Fibroblast of lung (primary cell): ENCODE measurements at regions not wholly inside any gene's neighbourhood (a gene's known extent, or its start where the extent isn't known, plus 50 kb on each side); places are given as distances from the start of the nearest gene placed in this dataset.

Experiments used
- DNase-seq, 2 donors: peaks; one replicate each; pipeline versions ENCODE4 v3.0.0 to v3.0.0-alpha.2; 2010; ENCODE audit warnings: low read depth in 2 of 2
- H2AFZ ChIP-seq: 2 replicates; pipeline ENCODE4 v1.5.1; 2012; ENCODE audit warnings: low read length, control low read depth, inconsistent platforms
- H3K27ac ChIP-seq: 2 replicates; pipeline ENCODE4 v1.5.1; 2011; ENCODE audit warnings: low read length, control low read depth; ENCODE audit not compliant: insufficient read depth
- H3K27me3 ChIP-seq: 2 replicates; pipeline ENCODE4 v1.5.1; 2011; ENCODE audit warnings: mild to moderate bottlenecking, low read length; ENCODE audit not compliant: control insufficient read depth, insufficient read depth
- H3K36me3 ChIP-seq: 2 replicates; pipeline ENCODE4 v1.5.1; 2011; ENCODE audit warnings: low read length; ENCODE audit not compliant: control insufficient read depth, insufficient read depth
- H3K4me1 ChIP-seq: 2 replicates; pipeline ENCODE4 v1.5.1; 2011; ENCODE audit warnings: low read length; ENCODE audit not compliant: control insufficient read depth, insufficient read depth; ENCODE audit errors: extremely low read depth
- H3K4me2 ChIP-seq: 2 replicates; pipeline ENCODE4 v1.5.1; 2011; ENCODE audit warnings: low read length, control low read depth; ENCODE audit not compliant: insufficient read depth; ENCODE audit errors: extremely low read depth
- H3K4me3 ChIP-seq, 4 experiments: fragments of 200-600 bp in 1 of 4; sonication (generic) in 1 of 4; replicated peaks in 1 of 4; 2 replicates each; pipeline ENCODE4 v1.5.1; 2011 to 2016; ENCODE audit warnings: low read length in 4 of 4, low read depth in 3 of 4, mild to moderate bottlenecking in 3 of 4, control low read depth in 2 of 4, inconsistent platforms in 1 of 4, mixed read lengths in 1 of 4; ENCODE audit not compliant: insufficient read depth in 1 of 4; ENCODE audit errors: control extremely low read depth in 1 of 4
- H3K79me2 ChIP-seq: 2 replicates; pipeline ENCODE4 v1.5.1; 2012; ENCODE audit warnings: mild to moderate bottlenecking, low read length, inconsistent platforms; ENCODE audit not compliant: control insufficient read depth, insufficient read depth
- H3K9ac ChIP-seq: 2 replicates; pipeline ENCODE4 v1.5.1; 2011; ENCODE audit warnings: mild to moderate bottlenecking, low read length, control low read depth; ENCODE audit not compliant: insufficient read depth
- H3K9me3 ChIP-seq: 2 replicates; pipeline ENCODE4 v1.5.1; 2012; ENCODE audit warnings: low read depth, low read length; ENCODE audit not compliant: control insufficient read depth, insufficient read depth
- H4K20me1 ChIP-seq: 2 replicates; pipeline ENCODE4 v1.5.1; 2011; ENCODE audit warnings: low read length; ENCODE audit not compliant: control insufficient read depth, insufficient read depth; ENCODE audit errors: extremely low read depth
- EZH2 ChIP-seq: IDR thresholded peaks from 2 replicates; pipeline ENCODE4 v1.5.1; 2012; ENCODE audit warnings: low read length, control low read depth, mild to moderate bottlenecking; ENCODE audit errors: missing control alignments
- TF ChIP-seq, protein P1 (sequence below), 2 donors: IDR thresholded peaks in 1 of 2; conservative IDR thresholded peaks in 1 of 2; 1 replicate in 1 of 2; 2 replicates in 1 of 2; pipeline ENCODE4 v1.5.1; 2011 to 2012; ENCODE audit warnings: low read length in 2 of 2, control low read depth in 1 of 2, inconsistent platforms in 1 of 2, low read depth in 1 of 2, mild to moderate bottlenecking in 1 of 2

- H3K4me3 ChIP-seq: no peak overlapping the region
- no peaks in the 10 kb centered on the region for H3K4me1 ChIP-seq
- no peaks in the 10 kb centered on the region for H3K9me3 ChIP-seq
- H4K20me1 ChIP-seq: no peaks in the 10 kb centered on the region
- no peak overlapping the region for H3K27ac ChIP-seq
- no peak overlapping the region for H3K9ac ChIP-seq
- no peak overlapping the region for H2AFZ ChIP-seq
- no peaks in the 10 kb centered on the region for H3K27me3 ChIP-seq
- TF ChIP-seq, protein P1, sequence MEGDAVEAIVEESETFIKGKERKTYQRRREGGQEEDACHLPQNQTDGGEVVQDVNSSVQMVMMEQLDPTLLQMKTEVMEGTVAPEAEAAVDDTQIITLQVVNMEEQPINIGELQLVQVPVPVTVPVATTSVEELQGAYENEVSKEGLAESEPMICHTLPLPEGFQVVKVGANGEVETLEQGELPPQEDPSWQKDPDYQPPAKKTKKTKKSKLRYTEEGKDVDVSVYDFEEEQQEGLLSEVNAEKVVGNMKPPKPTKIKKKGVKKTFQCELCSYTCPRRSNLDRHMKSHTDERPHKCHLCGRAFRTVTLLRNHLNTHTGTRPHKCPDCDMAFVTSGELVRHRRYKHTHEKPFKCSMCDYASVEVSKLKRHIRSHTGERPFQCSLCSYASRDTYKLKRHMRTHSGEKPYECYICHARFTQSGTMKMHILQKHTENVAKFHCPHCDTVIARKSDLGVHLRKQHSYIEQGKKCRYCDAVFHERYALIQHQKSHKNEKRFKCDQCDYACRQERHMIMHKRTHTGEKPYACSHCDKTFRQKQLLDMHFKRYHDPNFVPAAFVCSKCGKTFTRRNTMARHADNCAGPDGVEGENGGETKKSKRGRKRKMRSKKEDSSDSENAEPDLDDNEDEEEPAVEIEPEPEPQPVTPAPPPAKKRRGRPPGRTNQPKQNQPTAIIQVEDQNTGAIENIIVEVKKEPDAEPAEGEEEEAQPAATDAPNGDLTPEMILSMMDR (conservative IDR thresholded peaks at IDR 0.05 in 1 of 2, IDR thresholded peaks at IDR 0.05 in 1 of 2; ENCODE audit: low read depth in 1 of 2, low read length in 2 of 2): no peak
- no peak for TF ChIP-seq EZH2
- H3K4me2 ChIP-seq: no peak overlapping the region
- no peaks in the 10 kb centered on the region for H3K79me2 ChIP-seq
- no peak for DNase-seq
- H3K36me3 ChIP-seq: no peaks in the 10 kb centered on the region
Observed at GRCh38 chr20:40329321-40329720, 359.7 kb downstream of the MAFB start.

GRCh38 chr20:40326784-40327183, 362.3 kb downstream of the MAFB start:
- no peak overlapping the region for H3K9ac ChIP-seq
- no peak overlapping the region for H2AFZ ChIP-seq
- H3K27ac ChIP-seq: no peak overlapping the region
- no peaks in the 10 kb centered on the region for H3K79me2 ChIP-seq
- H3K36me3 ChIP-seq: no peaks in the 10 kb centered on the region
- H3K27me3 ChIP-seq: no peaks in the 10 kb centered on the region
- no peaks in the 10 kb centered on the region for H3K4me1 ChIP-seq
- DNase-seq: no peak
- H3K4me2 ChIP-seq: no peak overlapping the region
- no peaks in the 10 kb centered on the region for H4K20me1 ChIP-seq
- no peaks in the 10 kb centered on the region for H3K9me3 ChIP-seq
- H3K4me3 ChIP-seq: no peak overlapping the region
- TF ChIP-seq, protein P1 (conservative IDR thresholded peaks at IDR 0.05 in 1 of 2, IDR thresholded peaks at IDR 0.05 in 1 of 2; ENCODE audit: low read depth in 1 of 2, low read length in 2 of 2): no peak
- TF ChIP-seq EZH2: no peak

DNA sequence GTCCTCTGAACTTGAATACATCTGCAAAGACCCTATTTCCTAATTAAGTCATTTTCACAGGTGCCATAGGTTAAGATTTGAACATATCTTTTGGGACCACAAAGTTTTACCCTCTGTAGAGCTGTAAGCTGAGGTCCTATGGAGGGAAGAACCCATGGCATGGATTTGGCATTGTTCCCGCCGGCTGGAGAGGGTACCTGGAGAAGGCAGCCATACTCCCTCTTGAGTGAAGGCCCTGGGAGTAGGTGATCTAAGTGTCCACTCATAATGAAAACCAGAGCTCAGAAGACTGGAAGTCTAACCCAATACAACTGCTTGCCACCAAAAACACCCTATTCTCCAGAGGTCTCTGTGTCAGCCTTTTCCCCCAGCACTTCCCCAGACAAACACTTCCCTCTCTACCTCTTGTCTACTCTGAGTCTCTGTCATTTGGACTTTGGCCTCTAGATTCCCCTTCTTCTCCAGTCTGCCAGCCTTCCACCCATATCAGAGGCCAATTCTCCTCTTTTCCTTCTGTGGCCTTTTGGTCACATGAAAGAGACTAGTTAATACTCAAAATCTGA, 363.9 kb downstream of the MAFB start:
- no peak for DNase-seq
- H3K4me2 ChIP-seq: no peak overlapping the region
- no peaks in the 10 kb centered on the region for H3K27me3 ChIP-seq
- H3K4me3 ChIP-seq: no peak overlapping the region
- no peaks in the 10 kb centered on the region for H3K9me3 ChIP-seq
- H4K20me1 ChIP-seq: no peaks in the 10 kb centered on the region
- H3K27ac ChIP-seq: no peak overlapping the region
- no peaks in the 10 kb centered on the region for H3K4me1 ChIP-seq
- H2AFZ ChIP-seq: no peak overlapping the region
- H3K79me2 ChIP-seq: no peaks in the 10 kb centered on the region
- H3K9ac ChIP-seq: no peak overlapping the region
- H3K36me3 ChIP-seq: no peaks in the 10 kb centered on the region
- TF ChIP-seq EZH2: no peak
- TF ChIP-seq, protein P1 (conservative IDR thresholded peaks at IDR 0.05 in 1 of 2, IDR thresholded peaks at IDR 0.05 in 1 of 2; ENCODE audit: low read depth in 1 of 2, low read length in 2 of 2): no peak
